NCI-H82 treated with DMSO at 0.1 percent for 48 hours (cell line): ENCODE measurements at regions not wholly inside any gene's neighbourhood (a gene's known extent, or its start where the extent isn't known, plus 50 kb on each side); places are given as distances from the start of the nearest gene placed in this dataset.

Experiments used
- DNase-seq: peaks from one replicate; lab custom pipeline; 2025; ENCODE audit not compliant: unreplicated experiment; lab: John Stamatoyannopoulos, UW

DNA sequence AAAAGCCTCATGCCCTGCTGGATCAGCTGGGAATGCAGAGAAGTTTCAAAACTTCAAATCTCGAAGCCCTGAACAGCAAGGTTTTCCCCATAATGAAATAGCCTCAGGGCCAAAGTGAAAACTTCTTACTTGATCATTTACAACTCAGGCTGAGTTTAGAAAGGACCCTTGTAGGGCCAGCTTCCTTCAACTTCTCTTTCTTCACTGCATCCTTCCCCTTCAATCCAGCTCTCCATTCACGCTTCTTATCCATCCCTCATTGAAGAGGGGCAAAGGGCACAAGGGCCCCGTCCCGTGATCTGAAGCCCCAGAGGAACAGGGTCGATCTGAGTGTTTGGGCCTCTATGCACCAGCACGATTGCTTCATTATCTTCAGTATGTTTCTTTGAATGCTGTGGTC, 392.2 kb upstream of the CELF2 start:
- no peak for DNase-seq

DNA sequence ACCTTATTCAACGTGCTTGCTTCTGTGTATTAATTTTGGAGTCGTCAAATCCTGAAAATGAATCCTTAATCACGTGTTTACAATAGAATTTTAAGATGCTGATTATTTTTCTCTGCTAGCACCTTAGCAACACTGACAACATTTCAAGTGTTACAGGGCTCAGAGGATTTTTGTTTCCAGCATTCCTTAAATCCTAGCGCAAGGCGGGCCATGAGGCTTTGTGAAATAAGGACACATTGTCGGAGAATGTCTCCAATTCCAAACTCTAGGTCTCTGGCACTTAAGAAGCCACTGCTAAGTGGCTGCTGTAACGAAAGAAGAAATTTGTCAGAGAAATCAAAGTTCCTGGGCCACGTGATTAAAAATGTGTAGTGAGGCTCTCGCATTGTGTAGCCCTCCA, 390.9 kb upstream of the CELF2 start:
- DNase-seq: no peak

DNA sequence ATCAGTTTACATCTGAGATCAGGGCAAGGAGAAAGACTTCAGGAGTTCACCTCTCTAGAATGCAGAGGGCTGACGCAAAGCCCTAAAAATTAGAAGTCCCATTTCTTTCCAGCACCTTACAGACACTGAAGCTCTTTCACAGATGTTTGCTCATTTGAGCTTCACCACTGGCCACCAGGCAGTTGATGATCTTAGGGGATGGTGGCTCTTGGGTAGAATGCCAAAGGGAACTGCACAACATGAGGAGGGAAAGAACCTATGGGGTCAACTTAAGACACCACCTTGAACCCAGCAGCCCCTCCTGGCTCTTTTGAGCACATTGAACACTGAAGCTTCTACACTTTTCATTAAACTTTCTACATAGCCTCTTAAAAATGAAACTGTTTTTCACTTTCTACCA, 390.3 kb upstream of the CELF2 start:
- DNase-seq: no peak

DNA sequence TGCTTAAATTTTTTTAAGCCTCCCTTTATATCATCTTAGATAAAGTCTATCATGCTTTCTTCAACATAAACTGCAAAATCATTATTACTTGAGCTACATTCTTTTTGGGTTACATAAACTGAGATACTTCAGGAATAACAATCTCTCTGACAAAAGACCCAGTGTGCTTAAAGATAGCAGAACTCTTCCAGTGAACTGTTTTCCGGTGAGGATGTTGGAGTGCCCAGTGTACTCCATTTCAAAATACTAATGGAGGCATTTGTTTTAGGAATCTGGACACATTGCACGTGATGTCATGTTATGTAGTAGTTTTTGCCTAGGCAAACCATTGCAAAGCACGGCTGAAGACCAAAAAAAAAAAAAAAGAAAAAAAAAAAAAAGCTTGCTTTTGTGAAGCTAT, 388.2 kb upstream of the CELF2 start:
- no peak for DNase-seq

DNA sequence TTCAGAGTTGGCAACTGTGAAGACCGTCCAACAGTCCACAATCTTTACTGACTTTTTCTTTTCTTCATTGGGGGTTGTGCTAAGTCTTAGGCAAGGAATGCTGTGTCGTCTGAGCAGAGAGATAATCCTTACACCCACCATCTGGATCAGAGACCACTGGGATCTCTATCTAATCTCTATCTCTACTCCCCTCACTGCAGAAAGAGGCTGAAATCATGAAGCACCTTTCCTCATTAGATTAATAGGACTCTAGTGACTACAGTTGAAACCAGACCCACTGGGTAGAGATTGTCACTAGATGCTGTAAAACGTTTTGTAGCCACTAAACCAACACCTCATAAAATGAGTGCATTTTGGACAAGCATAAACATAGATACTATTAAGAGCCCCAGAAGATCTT, 387.4 kb upstream of the CELF2 start:
- DNase-seq: peak; percentile 93

DNA sequence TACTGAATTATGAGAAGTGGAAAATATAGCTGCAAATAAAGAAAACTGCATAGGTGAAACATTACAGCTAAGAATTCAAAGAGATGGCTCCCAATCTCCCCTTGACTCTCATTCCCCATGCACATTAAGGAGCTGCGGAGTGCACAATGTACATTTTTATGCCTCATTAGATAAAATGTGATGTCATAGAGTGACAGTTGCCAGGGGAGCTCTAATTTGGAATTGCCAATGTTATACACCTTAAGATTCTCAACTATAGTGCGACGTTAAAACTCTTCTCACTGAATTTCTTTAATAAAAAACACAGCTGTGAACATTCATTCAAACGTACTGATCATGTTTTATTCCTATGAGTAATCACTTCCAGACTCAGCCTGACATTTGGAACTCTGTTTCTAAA, 386.9 kb upstream of the CELF2 start:
- no peak for DNase-seq

DNA sequence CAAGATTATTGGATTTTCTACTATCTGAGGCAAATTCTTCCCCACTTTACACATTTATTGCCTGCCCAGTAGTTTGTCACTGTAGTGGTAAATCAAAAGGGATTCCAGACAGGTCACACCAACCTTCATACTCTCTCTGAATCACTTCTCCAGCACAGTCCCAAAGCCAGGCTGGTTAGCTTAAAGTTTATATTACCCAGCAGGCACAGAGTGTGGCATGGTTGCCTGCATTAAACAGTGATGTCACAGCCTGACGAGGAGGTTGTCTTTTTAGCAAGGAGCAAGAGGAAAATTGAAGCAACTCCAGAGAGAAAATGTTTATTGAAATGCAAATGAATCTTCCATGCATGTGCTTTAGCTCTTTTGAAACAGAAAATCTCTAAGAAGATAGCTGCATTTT, 375.5 kb upstream of the CELF2 start:
- DNase-seq: no peak

DNA sequence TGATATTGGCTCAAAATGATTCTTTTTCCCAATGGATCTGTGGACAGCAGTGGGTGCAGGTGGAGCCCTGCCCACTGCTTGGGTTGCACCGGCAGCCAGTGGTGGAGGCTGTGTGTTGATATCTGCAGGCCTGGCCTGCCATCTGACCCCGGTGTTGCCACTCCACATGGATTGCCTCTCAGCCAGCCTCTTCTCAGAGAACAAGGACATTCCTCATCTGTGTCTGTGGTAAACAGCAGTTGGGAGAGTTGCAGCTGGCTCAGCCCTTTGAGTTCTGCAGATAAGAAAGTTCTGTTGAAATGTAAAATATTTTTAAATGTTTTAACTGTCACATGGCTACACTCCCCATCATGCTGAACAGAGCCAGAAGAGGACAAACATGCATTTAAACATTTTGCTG, 374.9 kb upstream of the CELF2 start:
- DNase-seq: no peak

DNA sequence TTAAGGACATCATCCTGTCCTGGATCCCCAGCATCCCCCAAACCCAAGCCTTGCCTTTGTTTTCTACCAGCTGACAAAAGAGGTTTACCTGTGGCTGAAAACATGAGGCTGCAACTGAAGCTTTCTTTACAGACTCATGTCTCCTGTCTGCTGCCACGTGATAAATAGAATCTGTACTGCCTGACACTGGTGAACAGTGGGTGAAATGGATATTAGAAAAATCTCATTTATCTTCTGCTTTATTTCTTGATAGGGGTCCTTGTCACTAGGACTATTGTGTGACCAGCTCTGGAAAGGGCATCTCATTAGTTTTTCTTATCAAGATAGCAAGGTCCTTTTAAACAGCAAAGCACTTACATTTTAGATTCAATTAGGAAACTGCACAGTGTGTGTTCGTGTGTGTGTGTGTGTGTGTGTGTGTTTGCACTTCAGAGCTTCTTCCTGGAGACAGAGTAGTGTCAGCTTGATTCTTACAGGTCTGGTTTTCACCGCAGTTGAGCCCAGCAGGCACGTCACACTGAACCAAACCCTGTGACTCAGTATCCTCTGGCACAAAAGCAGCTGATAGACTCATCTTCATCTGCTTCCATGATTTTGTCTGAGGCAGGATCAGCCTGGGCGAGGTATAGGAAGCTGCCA, 373.5 kb upstream of the CELF2 start:
- no peak for DNase-seq

DNA sequence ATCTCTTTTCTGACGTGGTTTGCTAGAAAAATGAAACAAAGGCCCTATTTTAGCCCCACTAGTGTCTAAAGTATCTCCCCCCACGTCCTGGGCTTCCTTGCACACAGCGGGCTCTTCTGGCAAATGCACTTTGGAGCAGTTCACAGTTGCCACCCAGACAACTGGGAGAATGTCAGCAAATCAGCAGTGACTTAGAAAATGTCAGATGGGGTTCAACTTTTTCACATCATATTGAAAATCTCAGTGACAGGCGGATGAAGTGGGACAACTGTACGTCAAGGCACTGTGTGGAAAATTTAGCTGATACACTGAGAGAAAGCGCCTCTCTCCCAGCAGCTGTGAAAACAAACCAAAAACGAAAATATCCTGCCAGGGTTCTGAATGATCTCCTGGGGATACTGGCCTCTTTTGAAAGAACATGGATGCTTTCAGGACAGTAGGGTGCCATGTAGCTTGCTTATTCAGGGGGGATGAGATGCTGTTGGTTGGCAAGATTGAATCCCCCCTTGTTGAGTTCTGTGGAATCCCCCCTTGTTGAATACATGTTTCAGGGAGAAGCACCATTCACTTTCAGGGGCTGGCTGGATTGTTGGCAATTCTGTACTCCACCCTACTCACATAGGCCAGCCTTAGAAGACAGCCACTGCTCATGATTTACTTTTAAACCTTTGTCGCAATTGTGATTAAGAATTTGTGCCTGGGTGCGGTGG, 372.8 kb upstream of the CELF2 start:
- no peak for DNase-seq

DNA sequence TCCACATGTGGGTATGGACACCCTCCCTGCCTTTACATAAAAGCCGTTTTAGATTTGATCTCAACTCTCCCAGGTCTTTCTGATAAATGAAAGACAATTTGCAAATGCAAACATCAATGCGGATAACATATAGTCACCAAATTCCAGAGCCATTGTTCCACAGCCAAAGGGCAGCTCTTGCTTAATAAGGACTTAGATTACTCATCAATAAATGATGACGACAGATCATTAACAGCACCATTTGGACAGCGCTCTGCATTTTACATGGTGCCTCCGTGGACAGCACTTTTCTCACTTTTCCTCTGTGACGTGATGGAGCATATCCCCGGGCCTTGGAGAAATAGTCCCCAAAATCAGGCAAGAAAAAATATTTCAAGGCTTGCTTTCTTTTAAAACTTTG, 370.3 kb upstream of the CELF2 start:
- DNase-seq: no peak

DNA sequence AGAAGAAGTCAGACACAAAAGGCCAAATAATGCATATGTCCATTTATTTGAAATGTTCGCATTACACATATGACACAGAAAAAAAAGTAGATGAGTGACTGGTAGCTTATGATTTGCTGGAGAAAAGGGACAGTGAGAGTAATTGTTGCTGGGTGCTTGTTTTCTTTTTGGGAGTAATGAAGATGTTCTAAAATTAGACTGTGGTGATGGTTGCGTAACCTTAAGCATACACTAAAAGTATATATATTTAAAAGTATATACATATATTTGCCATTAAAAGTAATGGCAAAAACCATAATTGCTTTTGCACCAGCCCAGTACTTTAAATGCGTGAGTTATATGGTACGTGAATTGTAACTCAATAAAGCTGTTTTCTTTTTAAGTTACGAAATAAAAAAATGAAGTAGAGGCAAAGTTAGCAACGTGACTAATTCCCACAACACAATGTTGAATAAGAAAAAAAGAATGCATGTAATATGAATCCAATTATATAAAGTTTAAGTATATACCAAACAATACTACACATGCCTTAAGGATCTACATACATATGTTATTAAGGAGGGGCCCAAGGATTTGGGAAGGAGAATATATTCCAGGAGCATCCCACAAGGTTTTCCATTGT, 360.4 kb upstream of the CELF2 start:
- no peak for DNase-seq

DNA sequence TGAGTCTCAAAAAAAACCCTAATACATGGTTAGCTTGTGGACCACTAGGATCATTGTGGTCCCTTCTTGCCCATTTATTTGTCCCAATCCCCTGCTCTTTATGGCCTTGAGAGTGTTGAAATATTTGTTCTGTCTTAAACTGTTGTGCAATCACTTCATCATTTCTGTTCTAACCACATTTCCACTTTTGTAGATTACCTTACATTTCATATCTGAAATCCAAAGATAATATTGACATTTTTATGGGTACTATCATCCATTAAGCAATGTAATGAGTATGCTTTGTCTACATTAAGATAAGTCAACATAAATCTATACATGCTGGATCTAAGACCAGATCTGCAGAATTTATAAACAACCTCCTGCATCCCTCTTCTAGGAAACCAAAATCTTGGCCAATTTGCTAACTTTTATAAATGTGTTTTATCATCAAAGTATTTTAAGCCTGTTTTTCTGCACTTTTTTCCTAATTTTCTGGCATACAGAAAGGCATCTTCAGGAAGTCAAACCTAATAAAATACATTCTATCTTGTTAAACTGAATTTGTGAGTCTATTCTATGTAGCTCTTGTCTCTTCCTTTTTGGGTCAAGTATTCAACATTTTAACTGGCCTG, 359.4 kb upstream of the CELF2 start:
- no peak for DNase-seq

DNA sequence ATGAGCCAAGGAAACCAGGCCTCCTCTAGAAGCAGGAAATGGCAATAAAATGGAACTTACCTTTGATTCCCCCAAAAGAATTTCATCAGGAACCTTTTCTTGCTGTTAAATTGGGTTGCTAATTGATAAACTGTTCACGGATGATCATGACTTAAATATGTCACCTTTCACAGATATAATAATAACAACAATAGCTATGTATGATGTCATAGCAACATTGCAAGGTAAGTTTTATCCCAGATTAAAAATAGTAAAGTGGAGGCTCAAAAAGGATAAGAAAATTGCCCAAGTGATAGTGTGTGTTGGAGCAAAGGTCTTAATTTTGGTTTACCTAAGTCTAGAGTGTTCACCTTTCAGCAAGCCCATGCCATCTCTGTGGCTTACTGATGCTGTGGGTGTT, 357.6 kb upstream of the CELF2 start:
- DNase-seq: no peak

DNA sequence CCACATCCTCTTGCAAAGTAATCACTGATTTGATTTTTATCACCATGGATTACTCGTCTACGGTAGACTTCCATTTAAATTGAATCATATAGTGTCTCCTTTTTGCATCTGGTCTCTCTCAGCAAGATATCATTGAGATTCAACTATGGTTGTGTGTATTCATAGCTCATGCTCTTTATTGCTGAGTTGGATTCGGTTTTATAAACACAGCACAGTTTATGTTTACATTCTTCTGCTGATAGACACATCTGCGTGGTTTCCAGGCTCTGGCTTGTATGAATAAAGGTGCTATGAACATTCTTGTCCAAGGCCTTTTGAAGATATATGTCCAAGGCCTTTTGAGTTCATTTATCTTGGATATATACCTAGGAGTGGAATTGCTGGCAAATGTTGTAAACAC, 356.5 kb upstream of the CELF2 start:
- DNase-seq: no peak

DNA sequence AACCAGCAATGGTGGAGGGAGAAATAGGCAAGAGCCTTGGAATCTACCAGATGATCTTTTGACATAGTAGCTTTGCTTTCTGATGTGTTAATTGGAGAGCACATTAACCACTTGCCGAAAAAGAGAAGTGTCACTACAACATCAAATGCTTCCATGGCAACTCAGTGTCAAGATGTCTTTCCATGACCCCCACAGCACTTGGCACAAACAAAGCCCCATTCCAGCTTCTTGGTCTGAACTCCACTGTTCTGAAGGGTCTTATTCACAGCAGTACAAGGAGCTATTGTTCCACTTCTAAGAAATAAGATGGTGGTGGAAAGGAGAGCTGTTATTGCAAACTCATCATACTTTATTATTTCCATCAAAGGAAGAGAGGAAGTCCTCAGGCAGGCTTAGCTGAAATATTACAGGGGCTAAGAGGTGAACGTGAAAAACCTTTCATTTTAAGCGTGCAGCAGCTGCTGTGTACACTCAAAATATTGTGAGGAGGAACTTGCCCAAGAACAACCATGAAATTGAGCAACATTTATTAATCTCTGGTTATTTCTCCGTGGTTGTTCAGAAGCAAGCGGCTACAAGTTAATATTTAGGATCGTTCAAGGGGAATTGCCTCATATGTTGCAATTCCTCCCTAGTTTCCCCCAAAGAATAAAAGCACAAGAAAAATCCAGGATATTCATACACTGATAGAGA, 354.8 kb upstream of the CELF2 start:
- no peak for DNase-seq

DNA sequence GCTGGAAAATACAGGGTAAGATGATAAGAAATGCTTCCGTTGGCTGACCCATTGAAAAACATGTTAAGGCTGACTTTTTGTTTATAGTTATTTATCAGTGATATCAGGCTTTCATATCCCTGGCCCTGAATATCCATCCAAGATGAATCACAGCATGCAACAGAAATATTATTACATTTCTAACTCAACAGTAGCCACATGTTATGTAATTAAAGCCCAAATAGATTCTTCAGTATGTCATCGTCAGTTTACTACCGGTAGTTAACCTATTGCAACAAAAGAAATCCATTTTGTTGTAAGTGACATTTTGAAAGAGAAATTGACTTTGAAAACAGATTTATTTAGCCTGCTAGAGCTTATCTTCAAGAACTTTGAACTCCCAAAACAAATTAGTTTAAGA, 354.1 kb upstream of the CELF2 start:
- no peak for DNase-seq

DNA sequence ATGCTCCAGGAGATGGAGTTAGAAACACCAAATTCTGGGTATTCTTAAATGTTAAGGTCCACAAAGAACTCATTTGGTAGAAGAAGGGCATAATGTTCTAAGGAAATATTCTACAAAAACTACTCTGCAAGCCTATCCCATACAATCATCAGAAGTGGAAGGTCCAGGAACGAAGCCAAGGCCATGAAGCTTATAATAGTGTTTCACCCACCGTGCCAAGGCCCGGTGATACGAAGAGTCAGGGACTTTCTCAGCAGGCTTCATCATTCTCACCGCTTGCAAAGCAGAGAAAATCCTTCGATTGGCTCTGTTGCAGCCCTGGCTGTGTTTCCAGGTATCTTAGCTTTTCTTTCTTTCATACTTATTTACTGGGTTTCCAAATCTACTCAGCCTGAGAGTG, 351.9 kb upstream of the CELF2 start:
- DNase-seq: no peak

DNA sequence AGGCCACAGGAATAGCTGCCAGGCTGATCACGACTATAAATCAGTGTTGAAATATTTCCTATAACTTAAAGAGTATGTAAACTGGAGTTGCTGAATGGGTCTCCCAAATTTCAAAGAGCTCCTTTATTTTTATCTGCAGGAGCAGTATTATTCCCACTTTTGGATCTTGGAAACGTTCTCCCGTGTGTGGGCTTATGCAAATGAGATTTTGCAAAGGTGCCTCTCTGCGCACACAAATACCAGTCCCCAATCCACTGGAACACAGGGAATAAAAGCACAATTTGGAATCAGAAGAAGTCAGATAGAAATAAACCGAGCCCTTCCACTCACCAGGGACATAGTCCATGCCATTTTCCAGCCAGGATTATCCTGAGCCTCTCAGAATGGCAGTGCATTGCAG, 350.2 kb upstream of the CELF2 start:
- no peak for DNase-seq

DNA sequence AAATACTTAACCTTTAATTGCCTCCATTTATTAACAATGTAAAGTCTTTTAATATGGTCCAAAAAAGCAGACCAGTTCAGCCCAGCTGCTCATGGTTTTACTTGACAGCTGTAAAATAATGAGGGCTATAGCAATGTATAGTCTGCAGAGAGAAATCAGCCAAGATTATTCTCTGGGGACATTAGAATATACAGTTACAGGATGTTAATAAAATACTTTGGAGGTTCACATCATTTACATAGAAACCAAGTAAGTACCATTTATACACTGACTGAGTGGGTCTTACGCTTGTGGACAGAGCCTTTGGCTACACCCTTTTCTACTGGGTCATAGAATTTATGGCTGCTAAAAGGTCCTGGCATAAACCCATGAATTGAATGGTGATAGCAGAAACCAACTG, 340.7 kb upstream of the CELF2 start:
- no peak for DNase-seq

DNA sequence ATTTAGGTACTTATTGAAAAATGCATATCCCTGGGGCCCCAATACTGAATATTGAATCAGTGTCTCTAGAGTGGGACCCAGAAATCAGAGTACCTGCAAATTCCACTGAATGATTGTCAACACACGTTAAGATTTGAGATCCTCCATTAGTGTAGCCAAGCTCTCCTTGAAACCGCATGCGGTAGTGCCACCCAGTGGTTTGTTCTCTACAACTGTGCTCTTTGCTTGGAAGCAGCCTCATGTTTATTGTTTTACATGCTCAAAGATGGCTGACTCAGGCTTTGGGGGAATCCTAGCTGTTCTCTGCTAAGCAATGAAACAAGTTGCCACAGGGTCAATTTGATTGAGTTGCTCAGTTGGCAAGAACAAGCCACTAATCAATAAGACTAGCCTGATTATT, 340.2 kb upstream of the CELF2 start:
- peak; percentile 44 for DNase-seq

DNA sequence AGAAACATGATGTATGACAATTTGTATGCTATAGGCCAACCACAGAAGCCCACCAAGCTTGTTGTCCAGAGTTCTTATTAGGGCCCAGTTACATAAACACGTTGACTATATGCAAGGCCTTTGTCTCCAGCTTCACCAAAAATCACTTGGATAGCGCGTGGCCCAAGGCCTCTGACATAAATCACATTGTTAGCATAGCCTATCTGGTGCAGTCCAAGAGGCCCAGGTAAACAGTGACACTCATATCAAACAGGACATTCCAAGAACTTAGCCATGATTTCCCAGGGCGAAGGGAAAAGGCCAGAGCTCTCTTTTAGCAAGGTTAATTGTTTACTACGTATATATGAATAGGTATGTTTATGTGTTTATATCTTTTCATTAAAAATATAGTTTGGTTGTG, 337.2 kb upstream of the CELF2 start:
- DNase-seq: no peak
